GM10266 (cell line): ENCODE measurements at regions not wholly inside any gene's neighbourhood (a gene's known extent, or its start where the extent isn't known, plus 50 kb on each side); places are given as distances from the start of the nearest gene placed in this dataset.

ENCODE experiments used
- DNase-seq: peaks from one replicate; pipeline ENCODE4 v3.0.0; 2012; ENCODE audit errors: extremely low spot score
- TF ChIP-seq, protein P1 (sequence below): IDR thresholded peaks from 2 replicates; pipeline ENCODE4 v1.5.1; 2012; ENCODE audit warnings: mild to moderate bottlenecking, low read depth; ENCODE audit not compliant: control insufficient read depth, insufficient read depth; ENCODE audit errors: missing control alignments

GRCh38 chr20:57807401-57808263, 97.8 kb upstream of the PMEPA1 start:
- no peak for DNase-seq
- TF ChIP-seq, protein P1, sequence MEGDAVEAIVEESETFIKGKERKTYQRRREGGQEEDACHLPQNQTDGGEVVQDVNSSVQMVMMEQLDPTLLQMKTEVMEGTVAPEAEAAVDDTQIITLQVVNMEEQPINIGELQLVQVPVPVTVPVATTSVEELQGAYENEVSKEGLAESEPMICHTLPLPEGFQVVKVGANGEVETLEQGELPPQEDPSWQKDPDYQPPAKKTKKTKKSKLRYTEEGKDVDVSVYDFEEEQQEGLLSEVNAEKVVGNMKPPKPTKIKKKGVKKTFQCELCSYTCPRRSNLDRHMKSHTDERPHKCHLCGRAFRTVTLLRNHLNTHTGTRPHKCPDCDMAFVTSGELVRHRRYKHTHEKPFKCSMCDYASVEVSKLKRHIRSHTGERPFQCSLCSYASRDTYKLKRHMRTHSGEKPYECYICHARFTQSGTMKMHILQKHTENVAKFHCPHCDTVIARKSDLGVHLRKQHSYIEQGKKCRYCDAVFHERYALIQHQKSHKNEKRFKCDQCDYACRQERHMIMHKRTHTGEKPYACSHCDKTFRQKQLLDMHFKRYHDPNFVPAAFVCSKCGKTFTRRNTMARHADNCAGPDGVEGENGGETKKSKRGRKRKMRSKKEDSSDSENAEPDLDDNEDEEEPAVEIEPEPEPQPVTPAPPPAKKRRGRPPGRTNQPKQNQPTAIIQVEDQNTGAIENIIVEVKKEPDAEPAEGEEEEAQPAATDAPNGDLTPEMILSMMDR, result no peak

DNA sequence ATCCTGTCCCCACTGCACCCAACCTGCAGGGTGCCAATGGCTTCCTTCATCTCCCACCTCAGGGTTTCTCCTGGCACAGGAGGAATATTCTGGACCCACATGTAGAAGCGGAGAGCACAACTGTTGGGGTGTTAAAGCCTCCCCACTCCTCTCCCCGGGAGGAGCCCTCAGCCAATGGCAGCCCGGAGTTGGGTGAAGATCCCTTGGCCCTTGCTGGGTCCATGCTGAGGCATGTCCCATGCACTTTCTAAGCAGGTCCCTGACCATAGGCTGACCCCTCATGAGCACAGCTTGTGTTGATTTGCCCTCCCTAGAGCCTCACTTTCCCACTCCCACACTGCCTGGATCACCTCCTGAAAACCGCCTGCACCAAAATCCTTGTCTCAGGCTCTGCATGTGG, 97.2 kb upstream of the PMEPA1 start:
- no peak for DNase-seq
- TF ChIP-seq, protein P1, result no peak

- DNase-seq, result no peak
- TF ChIP-seq, protein P1, result no peak
Measured at GRCh38 chr20:57806476-57806875, 96.7 kb upstream of the PMEPA1 start.

- DNase-seq, result no peak
- TF ChIP-seq, protein P1, result no peak
Measured at GRCh38 chr20:57805747-57806146, 95.9 kb upstream of the PMEPA1 start.

DNA sequence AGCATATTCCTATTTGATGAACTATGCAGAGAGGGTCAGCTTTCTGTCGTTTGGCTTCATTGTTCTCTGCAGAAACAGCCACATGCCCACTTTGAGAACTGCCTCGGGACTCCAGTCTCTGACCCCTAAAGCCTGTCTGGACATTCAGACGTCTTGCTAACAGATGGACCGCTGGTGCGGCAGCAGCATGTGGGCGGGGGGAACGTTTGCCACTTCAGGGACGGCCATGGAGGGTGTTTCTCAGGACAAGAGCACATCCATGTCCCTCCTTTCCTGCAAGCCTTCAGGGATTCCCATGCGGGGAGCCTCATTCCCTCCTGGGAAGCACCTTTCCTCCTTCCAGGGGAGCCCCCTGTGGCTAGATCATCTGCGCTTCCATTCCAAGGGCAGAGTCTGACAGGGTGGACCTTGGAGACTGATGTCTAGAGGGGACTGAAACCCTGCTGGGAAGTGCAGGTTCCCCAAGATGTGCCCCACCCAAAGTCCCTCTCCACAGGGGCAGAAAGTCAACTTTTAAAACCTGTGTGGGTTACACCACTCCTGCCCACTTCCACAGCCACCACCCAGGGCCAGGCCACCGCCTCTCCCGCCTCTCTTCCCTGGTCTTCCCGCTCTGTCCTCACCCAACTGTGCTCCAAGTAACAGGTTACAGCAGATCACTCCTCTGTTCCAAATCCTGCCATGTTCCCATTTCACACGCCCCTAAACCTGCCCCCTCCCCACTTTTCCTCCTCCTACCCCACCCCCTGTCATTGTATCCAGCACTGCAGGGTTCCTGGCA, 94.8 kb upstream of the PMEPA1 start:
- TF ChIP-seq, protein P1, result no peak
- DNase-seq, result no peak

- TF ChIP-seq, protein P1, result no peak
- no peak for DNase-seq
Measured at GRCh38 chr20:57803508-57804005, 93.7 kb upstream of the PMEPA1 start.
